ENCODE measurements at regions not wholly inside any gene's neighbourhood (a gene's known extent, or its start where the extent isn't known, plus 50 kb on each side); places are given as distances from the start of the nearest gene placed in this dataset.

GRCh38 chr21:29465546-29465945 lies 166.8 kb downstream of the BACH1 start:
- TF ChIP-seq, protein P1, sequence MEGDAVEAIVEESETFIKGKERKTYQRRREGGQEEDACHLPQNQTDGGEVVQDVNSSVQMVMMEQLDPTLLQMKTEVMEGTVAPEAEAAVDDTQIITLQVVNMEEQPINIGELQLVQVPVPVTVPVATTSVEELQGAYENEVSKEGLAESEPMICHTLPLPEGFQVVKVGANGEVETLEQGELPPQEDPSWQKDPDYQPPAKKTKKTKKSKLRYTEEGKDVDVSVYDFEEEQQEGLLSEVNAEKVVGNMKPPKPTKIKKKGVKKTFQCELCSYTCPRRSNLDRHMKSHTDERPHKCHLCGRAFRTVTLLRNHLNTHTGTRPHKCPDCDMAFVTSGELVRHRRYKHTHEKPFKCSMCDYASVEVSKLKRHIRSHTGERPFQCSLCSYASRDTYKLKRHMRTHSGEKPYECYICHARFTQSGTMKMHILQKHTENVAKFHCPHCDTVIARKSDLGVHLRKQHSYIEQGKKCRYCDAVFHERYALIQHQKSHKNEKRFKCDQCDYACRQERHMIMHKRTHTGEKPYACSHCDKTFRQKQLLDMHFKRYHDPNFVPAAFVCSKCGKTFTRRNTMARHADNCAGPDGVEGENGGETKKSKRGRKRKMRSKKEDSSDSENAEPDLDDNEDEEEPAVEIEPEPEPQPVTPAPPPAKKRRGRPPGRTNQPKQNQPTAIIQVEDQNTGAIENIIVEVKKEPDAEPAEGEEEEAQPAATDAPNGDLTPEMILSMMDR (IDR thresholded peaks at IDR 0.05): no peak
- no peak for TF ChIP-seq POLR2A (IDR thresholded peaks at IDR 0.05)

Data from adrenal gland (tissue), 5 donors.